Left colon (tissue), 2 donors: ENCODE measurements at regions not wholly inside any gene's neighbourhood (a gene's known extent, or its start where the extent isn't known, plus 50 kb on each side); places are given as distances from the start of the nearest gene placed in this dataset.
A peak's percentile ranks its signal among the peaks of the same experiment; 100 is the strongest.
"Not testable (repeated sequence)": the region's sequence is repeated elsewhere in the genome, so short reads cannot be mapped to it uniquely, and the experiment has no call there.

Source experiments
- ATAC-seq: fragments of 200-7000 bp; cut with Tn5 transposase; one replicate; pipeline ENCODE4 v1.9.1; 2020; ENCODE audit warnings: mild to moderate bottlenecking, moderate library complexity
- DNase-seq, 2 donors: peaks; one replicate each; pipeline ENCODE4 v3.0.0-alpha.2; 2020
- intact Hi-C, 2 donors: fragments of 100-400 bp; cut with DNase I in 1 of 2; cut with micrococcal nuclease in 1 of 2; formaldehyde crosslinking; loops; one replicate each; pipeline versions ENCODE4 v1.11.2 to v1.14.0; 2022; cut with DNase I, micrococcal nuclease
- donor health status: DM: no; HTN: no; CAD: no.
- donor health status: DM: yes; HTN: yes; CAD: no.

- intact Hi-C loops: no loop called here
- ATAC-seq (no peak), DNase-seq (no peak)
Observed at GRCh38 chr2:194610297-194610696, 1046.7 kb upstream of the SLC39A10 start.

GRCh38 chr2:194603429-194603828, 1053.6 kb upstream of the SLC39A10 start:
- intact Hi-C loops: no loop called here
- DNase-seq (no peak), ATAC-seq (no peak)

DNA sequence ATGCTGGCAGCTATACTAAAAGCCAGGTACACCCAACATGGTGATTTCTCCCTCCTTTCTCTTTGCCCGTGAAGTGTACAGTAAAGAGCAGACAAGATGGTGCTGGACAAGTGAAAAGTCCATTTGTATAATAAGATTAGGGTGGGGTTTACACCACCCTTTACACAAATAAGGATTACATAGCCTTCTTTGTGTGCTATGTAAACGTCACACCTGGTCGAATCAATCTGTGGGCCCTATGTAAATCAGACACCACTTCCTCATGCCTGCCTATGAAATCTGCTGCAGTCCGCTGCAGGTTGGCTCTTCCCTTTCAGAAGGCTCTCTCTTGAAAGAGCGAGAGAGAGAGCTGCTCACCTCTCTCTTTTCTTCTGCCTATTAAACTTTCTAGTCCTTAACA, 1054.3 kb upstream of the SLC39A10 start:
- intact Hi-C loops: no loop called here
- peak; percentile 94 for ATAC-seq
- DNase-seq: peak; percentile 4 to 27

GRCh38 chr2:194591192-194591591, 1065.8 kb upstream of the SLC39A10 start:
- no peak for DNase-seq
- intact Hi-C loops: no loop called here
- no peak for ATAC-seq

GRCh38 chr2:194587739-194588270, 1069.2 kb upstream of the SLC39A10 start:
- ATAC-seq: no peak
- intact Hi-C loops: no loop called here

GRCh38 chr2:194567661-194568017, 1089.4 kb upstream of the SLC39A10 start:
- intact Hi-C loops: no loop called here
- ATAC-seq: no peak

More at GRCh38 chr2:194587739-194588270, 1069.2 kb upstream of the SLC39A10 start:
- DNase-seq: no peak

DNA sequence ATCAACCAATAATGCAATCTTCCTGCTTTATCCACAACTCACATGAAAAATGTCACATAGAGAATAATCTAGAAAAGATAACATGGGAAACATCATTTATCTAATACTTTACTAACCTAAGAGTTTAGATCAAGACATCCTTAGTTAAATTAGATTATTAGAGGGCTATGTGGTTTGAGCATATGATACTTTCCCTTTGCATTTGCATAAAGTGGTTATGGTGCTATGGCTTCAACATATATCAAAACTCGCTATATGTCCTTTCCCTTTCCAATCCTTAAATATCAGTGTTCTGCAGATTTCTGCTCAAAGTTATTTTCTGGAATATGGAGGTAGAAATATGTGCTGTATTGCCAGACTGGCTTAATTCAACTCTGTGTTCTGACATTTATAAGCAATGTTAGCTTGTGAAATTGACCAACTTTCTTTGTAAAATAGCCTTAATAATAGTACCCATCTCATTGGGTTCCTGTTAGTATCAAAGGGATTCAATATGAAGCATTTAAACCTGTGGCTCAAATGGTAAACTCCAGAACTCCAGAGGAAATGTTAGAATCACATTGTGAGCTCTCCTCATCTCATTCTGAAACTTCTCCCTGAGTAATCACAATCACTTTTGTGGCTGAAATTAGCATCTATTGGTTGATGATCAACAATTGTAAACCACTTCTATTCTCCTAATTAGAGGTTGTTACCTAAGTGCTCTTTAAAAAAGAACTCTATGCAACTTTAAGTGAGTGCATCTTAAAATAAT, 1089.9 kb upstream of the SLC39A10 start:
- intact Hi-C loops: no loop called here
- no peak for DNase-seq
- no peak for ATAC-seq

More at GRCh38 chr2:194567661-194568017, 1089.4 kb upstream of the SLC39A10 start:
- DNase-seq: no peak

GRCh38 chr2:194564422-194564821, 1092.6 kb upstream of the SLC39A10 start:
- no peak for ATAC-seq
- intact Hi-C loops: no loop called here
- no peak for DNase-seq

DNA sequence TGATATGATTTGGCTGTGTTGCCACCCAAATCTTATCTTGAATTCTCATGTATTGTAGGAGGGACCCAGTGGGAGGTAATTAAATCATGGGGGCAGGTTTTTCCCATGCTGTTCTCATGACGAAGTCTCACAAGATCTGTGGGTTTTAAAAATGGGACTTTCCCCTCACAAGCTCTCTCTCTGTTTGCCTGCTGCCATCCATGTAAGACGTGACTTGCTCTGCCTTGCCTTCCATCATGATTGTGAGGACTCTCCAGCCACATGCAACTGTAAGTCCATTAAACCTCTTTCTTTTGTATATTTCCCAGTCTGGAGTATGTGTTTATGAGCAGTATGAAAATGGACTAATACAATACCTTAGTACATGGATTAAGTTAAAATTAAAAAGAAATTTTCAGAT, 1094.7 kb upstream of the SLC39A10 start:
- intact Hi-C loops: no loop called here
- DNase-seq (no peak), ATAC-seq (no peak)

DNA sequence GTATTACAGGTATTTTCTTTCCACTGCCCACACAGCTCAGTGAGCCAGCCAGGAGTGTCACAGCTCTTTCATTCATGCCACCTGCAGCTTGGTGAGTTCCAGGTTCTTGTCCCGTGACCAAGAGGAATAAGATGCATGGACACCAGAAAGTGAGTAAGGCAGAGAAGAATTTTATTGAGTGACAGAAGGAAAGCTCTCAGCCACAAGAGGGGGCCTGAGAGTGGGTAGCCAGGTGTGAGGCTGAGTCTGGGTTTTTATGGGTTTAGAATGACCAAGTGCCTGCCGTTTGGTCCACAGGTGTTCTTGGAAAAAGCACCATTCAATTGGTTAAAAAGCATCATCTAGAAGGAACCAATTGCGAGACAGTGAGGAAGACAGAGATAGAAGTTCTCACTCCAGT, 1097.1 kb upstream of the SLC39A10 start:
- intact Hi-C loops: no loop called here
- DNase-seq: no peak
- ATAC-seq: no peak

GRCh38 chr2:194559523-194559922, 1097.5 kb upstream of the SLC39A10 start:
- DNase-seq: no peak
- no peak for ATAC-seq
- intact Hi-C loops: no loop called here

GRCh38 chr2:194557993-194558392, 1099.0 kb upstream of the SLC39A10 start:
- ATAC-seq (no peak), DNase-seq (no peak)
- intact Hi-C loops: no loop called here

DNA sequence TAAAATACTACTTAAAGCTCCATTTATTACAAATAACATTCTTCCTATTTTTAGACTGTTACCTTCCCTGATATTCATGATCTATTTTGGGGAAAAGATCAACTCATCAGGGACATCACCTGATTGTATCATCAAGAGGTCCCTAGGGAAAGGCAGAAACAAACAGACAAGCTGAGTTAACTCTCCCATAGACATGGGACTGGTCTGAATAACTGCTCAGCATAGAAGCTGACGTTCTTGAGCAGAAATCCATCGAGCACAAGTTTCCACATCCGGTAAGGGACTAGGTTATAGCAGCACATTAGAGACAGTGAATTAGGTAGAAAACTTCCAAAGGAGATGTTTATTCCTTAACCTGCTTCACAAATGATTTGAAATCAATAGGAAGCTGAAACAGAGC, 1100.4 kb upstream of the SLC39A10 start:
- intact Hi-C loops: no loop called here
- DNase-seq: no peak
- no peak for ATAC-seq

DNA sequence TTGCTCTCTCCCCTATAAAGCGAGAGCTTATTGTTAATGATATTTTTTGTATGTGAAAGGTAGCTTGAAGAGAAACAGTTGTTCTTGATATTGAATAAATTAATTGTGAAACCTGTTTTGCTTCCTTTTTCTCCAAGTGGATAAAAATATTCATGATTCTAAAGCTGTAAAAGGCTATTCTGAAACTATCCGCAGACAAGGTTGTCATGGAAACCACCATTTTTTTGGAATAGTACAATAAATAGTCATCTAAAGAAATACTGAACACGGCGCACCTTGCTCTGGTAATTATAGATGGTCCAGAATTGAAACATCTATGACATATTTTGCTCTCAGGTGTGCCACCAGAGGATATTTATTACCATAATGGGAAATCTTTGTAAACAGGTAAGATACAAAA, 1103.0 kb upstream of the SLC39A10 start:
- no peak for ATAC-seq
- intact Hi-C loops: no loop called here

DNA sequence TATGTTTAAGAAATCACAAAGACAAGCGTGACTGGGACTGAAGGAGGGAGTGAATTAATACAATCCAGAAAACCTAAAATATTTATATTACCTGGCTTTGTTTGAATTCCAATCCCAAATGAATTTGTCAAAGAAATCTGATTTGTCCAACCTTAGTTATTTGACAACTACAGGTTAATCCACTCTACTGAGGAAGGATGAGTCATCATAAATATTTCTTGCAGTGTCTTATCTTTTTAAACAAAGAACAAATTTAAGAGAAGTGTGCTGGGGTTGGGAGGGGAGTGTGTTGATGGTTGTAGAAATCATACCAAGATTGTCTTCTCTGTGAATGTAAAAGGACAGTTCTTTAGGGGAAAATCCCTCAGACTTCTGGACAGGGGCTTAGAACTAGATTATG, 1106.3 kb upstream of the SLC39A10 start:
- intact Hi-C loops: no loop called here
- DNase-seq (no peak), ATAC-seq (no peak)

More for the DNA sequence above, 1103.0 kb upstream of the SLC39A10 start:
- no peak for DNase-seq

- intact Hi-C loops: no loop called here
- DNase-seq: no peak
- ATAC-seq: no peak
Observed at GRCh38 chr2:194549387-194549786, 1107.6 kb upstream of the SLC39A10 start.

- DNase-seq: no peak
- ATAC-seq: no peak
- intact Hi-C loops: no loop called here
Observed at GRCh38 chr2:194545978-194546377, 1111.0 kb upstream of the SLC39A10 start.

DNA sequence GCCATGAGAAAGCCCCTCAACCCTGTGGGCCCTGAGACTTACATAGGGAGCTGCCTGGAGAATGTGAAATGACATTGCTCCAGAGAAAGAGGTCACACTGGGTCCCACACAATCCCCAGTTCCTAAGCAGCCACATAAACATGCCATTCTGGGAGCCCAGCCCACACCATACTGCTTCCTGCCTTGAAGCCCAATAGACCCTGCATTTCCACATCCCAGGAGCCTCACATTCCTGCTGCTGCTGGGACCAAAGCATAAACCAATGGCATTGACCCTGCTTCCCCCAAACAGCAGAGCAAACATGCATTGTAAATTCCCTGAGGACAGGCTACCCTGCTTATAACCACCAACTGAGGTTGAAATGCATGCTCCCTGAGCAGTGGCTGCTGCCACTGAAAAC, 1117.6 kb upstream of the SLC39A10 start:
- no peak for ATAC-seq
- intact Hi-C loops: no loop called here
- no peak for DNase-seq

DNA sequence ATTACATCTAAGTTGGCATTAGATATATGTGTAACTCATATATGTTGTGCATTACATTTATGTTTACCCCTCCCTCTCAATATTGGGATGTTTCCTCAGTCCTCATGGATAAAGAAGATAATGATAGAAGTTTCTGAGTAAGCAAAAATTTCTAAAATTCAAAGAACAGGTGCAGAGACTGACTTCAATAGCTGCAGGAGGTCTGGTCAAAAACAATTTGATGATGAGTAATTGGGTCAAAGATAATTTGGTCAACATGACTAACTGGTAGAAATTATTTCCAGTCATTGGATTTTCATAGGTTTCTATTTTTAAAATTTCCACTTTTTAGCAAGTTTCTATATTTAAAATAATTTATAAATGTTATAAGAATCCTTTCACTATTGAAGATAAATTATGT, 1130.9 kb upstream of the SLC39A10 start:
- DNase-seq (no peak), ATAC-seq (no peak)
- intact Hi-C loops: no loop called here

DNA sequence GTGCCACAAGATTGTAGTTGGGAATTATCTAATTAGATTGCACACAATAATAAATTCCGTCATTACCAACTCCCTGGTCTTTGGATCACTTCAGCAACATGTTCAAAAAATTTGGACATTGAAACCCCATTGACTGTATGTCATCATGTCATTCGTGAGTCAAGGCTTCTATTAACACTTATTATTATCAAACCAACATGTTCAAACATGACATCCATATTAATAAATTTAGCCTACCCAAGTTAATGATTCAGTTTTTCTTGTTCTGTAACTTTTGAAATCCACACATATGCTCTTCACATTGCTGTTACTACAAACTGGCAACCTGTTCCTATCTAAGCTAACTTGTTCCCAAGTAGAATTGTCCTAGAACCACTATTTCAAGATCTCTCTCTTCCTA, 1142.7 kb upstream of the SLC39A10 start:
- ATAC-seq (no peak), DNase-seq (no peak)
- intact Hi-C loops: no loop called here

GRCh38 chr2:194511070-194511469, 1146.0 kb upstream of the SLC39A10 start:
- ATAC-seq, DNase-seq, intact Hi-C loops: not testable (repeated sequence)
